Keratinocyte (primary cell): ENCODE measurements at regions not wholly inside any gene's neighbourhood (a gene's known extent, or its start where the extent isn't known, plus 50 kb on each side); places are given as distances from the start of the nearest gene placed in this dataset.

Experiments used
- DNase-seq: peaks from one replicate; pipeline ENCODE4 v3.0.0-alpha.2; 2011; ENCODE audit warnings: low read depth, missing footprints, low spot score
- FAIRE-seq: peaks from 2 replicates; lab custom pipeline; 2011; peaks lifted over from hg19 to GRCh38; lab: Jason Lieb, UNC
- H2AFZ ChIP-seq: 2 replicates; pipeline ENCODE4 v1.6.0; 2012; ENCODE audit warnings: low read length, control low read depth, inconsistent platforms; ENCODE audit not compliant: control insufficient read depth
- H3K27ac ChIP-seq: 2 replicates; pipeline ENCODE4 v1.5.1; 2011; ENCODE audit warnings: low read length; ENCODE audit not compliant: control insufficient read depth, insufficient read depth
- H3K27me3 ChIP-seq: 3 replicates; pipeline ENCODE4 v1.6.0; 2011; ENCODE audit warnings: low read length; ENCODE audit not compliant: control insufficient read depth, insufficient read depth; ENCODE audit errors: extremely low read depth
- H3K36me3 ChIP-seq, 2 experiments: 2 replicates in 1 of 2; 3 replicates in 1 of 2; pipeline ENCODE4 v1.5.1; 2011; ENCODE audit warnings: low read length in 2 of 2, mild to moderate bottlenecking in 1 of 2; ENCODE audit not compliant: control insufficient read depth in 2 of 2, insufficient read depth in 2 of 2; ENCODE audit errors: extremely low read depth in 1 of 2
- H3K4me1 ChIP-seq: 3 replicates; pipeline ENCODE4 v1.5.1; 2011; ENCODE audit warnings: low read length; ENCODE audit not compliant: control insufficient read depth, insufficient read depth; ENCODE audit errors: extremely low read depth
- H3K4me2 ChIP-seq: 3 replicates; pipeline ENCODE4 v1.6.0; 2011; ENCODE audit warnings: low read depth, low read length; ENCODE audit not compliant: control insufficient read depth, insufficient read depth; ENCODE audit errors: extremely low read depth
- H3K4me3 ChIP-seq, 3 experiments: fragments of 200-600 bp in 1 of 3; sonication (generic) in 1 of 3; 2 replicates in 2 of 3; 3 replicates in 1 of 3; pipeline ENCODE4 v1.5.1; 2011 to 2016; ENCODE audit warnings: low read length in 3 of 3, mild to moderate bottlenecking in 3 of 3, control low read depth in 2 of 3, inconsistent platforms in 1 of 3, low read depth in 1 of 3, mixed read lengths in 1 of 3, mixed run types in 1 of 3, moderate library complexity in 1 of 3; ENCODE audit not compliant: control insufficient read depth in 2 of 3, insufficient read depth in 2 of 3; ENCODE audit errors: extremely low read depth in 1 of 3
- H3K79me2 ChIP-seq: 2 replicates; pipeline ENCODE4 v1.6.0; 2012; ENCODE audit warnings: low read length; ENCODE audit not compliant: control insufficient read depth, insufficient read depth
- H3K9ac ChIP-seq: 3 replicates; pipeline ENCODE4 v1.6.0; 2011; ENCODE audit warnings: low read length; ENCODE audit not compliant: control insufficient read depth, insufficient read depth; ENCODE audit errors: extremely low read depth
- H3K9me1 ChIP-seq: 3 replicates; pipeline ENCODE4 v1.6.0; 2011; ENCODE audit warnings: low read length; ENCODE audit not compliant: control insufficient read depth, insufficient read depth; ENCODE audit errors: extremely low read depth
- H3K9me3 ChIP-seq: 2 replicates; pipeline ENCODE4 v1.5.1; 2012; ENCODE audit warnings: low read depth, low read length; ENCODE audit not compliant: control insufficient read depth
- H4K20me1 ChIP-seq: 3 replicates; pipeline ENCODE4 v1.6.0; 2011; ENCODE audit warnings: low read length; ENCODE audit not compliant: control insufficient read depth, insufficient read depth; ENCODE audit errors: extremely low read depth
- EZH2 ChIP-seq: IDR thresholded peaks from one replicate; pipeline ENCODE4 v1.6.1; 2012; ENCODE audit warnings: inconsistent platforms, mild to moderate bottlenecking, low read length, moderate library complexity
- dilution Hi-C: fragments of 300-500 bp; cut with MboI; formaldehyde crosslinking; loops from one replicate; pipeline ENCODE4 v1.7.0; 2020; ENCODE audit warnings: low sequenced_read_pairs; ENCODE audit not compliant: extremely low pct_ligation_motif_present
- TF ChIP-seq, protein P1 (sequence below), 3 experiments: IDR thresholded peaks in 1 of 3; conservative IDR thresholded peaks in 1 of 3; optimal IDR thresholded peaks in 1 of 3; 2 replicates in 2 of 3; 3 replicates in 1 of 3; pipeline versions ENCODE3 to v1.5.1; 2011; ENCODE audit warnings: low read length in 3 of 3, mild to moderate bottlenecking in 3 of 3, moderate library complexity in 2 of 3, control low read depth in 1 of 3, inconsistent platforms in 1 of 3; ENCODE audit not compliant: insufficient read depth in 2 of 3; ENCODE audit errors: extremely low read depth in 1 of 3

DNA sequence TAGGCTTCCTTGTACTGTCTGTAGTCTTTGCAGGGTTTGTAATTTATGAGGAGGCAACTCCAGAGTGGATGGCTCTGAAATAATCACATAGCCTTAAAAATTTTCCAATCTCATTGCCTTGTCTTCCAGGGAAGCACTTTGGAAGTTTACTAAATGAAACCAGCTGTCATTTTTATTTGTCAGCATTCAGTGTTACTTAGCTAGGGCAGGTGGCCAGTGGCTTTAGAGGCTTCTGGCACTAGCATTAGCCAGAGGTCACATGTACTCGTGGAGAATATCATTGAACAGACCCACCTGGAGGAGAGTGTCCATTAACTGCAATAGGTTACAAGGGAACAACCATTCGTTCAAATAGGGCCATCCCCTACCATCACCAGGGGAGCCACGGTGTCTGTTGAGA lies 160.3 kb upstream of the SLC28A3 start:
- no peaks in the 10 kb centered on the region for H3K9me3 ChIP-seq

DNA sequence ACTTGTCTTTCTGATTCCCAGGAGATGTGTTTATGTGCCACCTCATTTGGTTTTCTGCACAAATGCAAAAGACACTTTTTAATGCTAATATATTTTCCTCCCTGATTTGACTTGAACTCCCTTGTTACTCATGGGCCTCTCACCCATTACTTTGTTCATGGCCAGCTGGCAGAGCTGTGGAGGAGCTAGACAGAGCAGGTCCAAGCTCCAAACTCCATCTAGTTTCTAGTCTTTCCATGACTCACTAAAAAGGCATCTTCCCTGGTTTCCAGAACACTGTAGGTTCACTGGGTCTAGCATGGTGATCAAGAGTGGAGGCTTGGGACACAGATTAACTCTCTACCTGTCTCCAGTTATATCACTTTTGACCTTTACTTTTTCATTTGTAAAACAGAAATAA lies 161.0 kb upstream of the SLC28A3 start:
- no peak overlapping the region for H3K9ac ChIP-seq
- no peak for TF ChIP-seq EZH2
- TF ChIP-seq, protein P1, sequence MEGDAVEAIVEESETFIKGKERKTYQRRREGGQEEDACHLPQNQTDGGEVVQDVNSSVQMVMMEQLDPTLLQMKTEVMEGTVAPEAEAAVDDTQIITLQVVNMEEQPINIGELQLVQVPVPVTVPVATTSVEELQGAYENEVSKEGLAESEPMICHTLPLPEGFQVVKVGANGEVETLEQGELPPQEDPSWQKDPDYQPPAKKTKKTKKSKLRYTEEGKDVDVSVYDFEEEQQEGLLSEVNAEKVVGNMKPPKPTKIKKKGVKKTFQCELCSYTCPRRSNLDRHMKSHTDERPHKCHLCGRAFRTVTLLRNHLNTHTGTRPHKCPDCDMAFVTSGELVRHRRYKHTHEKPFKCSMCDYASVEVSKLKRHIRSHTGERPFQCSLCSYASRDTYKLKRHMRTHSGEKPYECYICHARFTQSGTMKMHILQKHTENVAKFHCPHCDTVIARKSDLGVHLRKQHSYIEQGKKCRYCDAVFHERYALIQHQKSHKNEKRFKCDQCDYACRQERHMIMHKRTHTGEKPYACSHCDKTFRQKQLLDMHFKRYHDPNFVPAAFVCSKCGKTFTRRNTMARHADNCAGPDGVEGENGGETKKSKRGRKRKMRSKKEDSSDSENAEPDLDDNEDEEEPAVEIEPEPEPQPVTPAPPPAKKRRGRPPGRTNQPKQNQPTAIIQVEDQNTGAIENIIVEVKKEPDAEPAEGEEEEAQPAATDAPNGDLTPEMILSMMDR (optimal IDR thresholded peaks at IDR 0.05 in 1 of 3, IDR thresholded peaks at IDR 0.05 in 1 of 3, conservative IDR thresholded peaks at IDR 0.05 in 1 of 3; ENCODE audit: extremely low read depth in 1 of 3, insufficient read depth in 2 of 3, low read length in 3 of 3): no peak
- no peaks in the 10 kb centered on the region for H4K20me1 ChIP-seq
- no peaks in the 10 kb centered on the region for H3K9me1 ChIP-seq
- H3K4me2 ChIP-seq: no peak overlapping the region
- no peaks in the 10 kb centered on the region for H3K36me3 ChIP-seq
- H3K4me1 ChIP-seq: no peaks in the 10 kb centered on the region
- no peaks in the 10 kb centered on the region for H3K9me3 ChIP-seq
- H3K79me2 ChIP-seq: no peaks in the 10 kb centered on the region
- H3K4me3 ChIP-seq: no peak overlapping the region
- no peak overlapping the region for H2AFZ ChIP-seq
- FAIRE-seq (peak; percentile 34), DNase-seq (no peak)
- dilution Hi-C loops: no loop called here
- no peaks in the 10 kb centered on the region for H3K27me3 ChIP-seq
- no peak overlapping the region for H3K27ac ChIP-seq

More for the DNA sequence above, 160.3 kb upstream of the SLC28A3 start:
- no peak overlapping the region for H3K4me3 ChIP-seq
- H3K9me1 ChIP-seq: no peaks in the 10 kb centered on the region
- H3K9ac ChIP-seq: no peak overlapping the region
- DNase-seq: no peak
- H3K4me2 ChIP-seq: no peak overlapping the region
- TF ChIP-seq, protein P1 (optimal IDR thresholded peaks at IDR 0.05 in 1 of 3, IDR thresholded peaks at IDR 0.05 in 1 of 3, conservative IDR thresholded peaks at IDR 0.05 in 1 of 3; ENCODE audit: extremely low read depth in 1 of 3, insufficient read depth in 2 of 3, low read length in 3 of 3): no peak
- no peak for TF ChIP-seq EZH2
- H4K20me1 ChIP-seq: no peaks in the 10 kb centered on the region
- no peaks in the 10 kb centered on the region for H3K4me1 ChIP-seq
- dilution Hi-C loops: no loop called here
- H3K27me3 ChIP-seq: no peaks in the 10 kb centered on the region
- no peak overlapping the region for H2AFZ ChIP-seq
- no peaks in the 10 kb centered on the region for H3K36me3 ChIP-seq
- H3K27ac ChIP-seq: no peak overlapping the region
- H3K79me2 ChIP-seq: no peaks in the 10 kb centered on the region
- FAIRE-seq: no peak
